GM12878 (cell line): ENCODE measurements at regions not wholly inside any gene's neighbourhood (a gene's known extent, or its start where the extent isn't known, plus 50 kb on each side); places are given as distances from the start of the nearest gene placed in this dataset.

Source experiments
- ATAC-seq: fragments of 200-7000 bp; cut with Tn5 transposase; 3 replicates; pipeline ENCODE4 v1.9.1; 2020; ENCODE audit warnings: mild to moderate bottlenecking, moderate library complexity
- BruUV-seq: library from RNA; stranded (reverse); fragments of 400-500 nt; replicated peaks from 2 replicates; lab custom pipeline; 2021; lab: Mats Ljungman, UMichigan
- CTCF ChIA-PET: fragments of 300-600 bp; sonication (Branson Sonifier 250); formaldehyde crosslinking; extraction: SDS; loops from one replicate; lab custom pipeline; 2021; ENCODE audit warnings: inconsistent platforms; lab: Yijun Ruan, JAX
- POLR2A ChIA-PET: fragments of 350-600 bp; formaldehyde crosslinking; extraction: SDS; loops from one replicate; lab custom pipeline; 2021; ENCODE audit warnings: inconsistent platforms; lab: Charles Lee
- RAD21 ChIA-PET: fragments of 300-600 bp; sonication (Branson Sonifier 250); formaldehyde crosslinking; loops from one replicate; lab custom pipeline; 2023; ENCODE audit warnings: antibody characterized with exemption; ENCODE audit not compliant: unreplicated experiment; lab: Charles Lee
- SMC1A ChIA-PET: fragments of 300-600 bp; sonication (Branson Sonifier 250); formaldehyde crosslinking; loops from one replicate; lab custom pipeline; 2023; ENCODE audit not compliant: unreplicated experiment, uncharacterized antibody; lab: Charles Lee
- DNase-seq: peaks from one replicate; pipeline ENCODE4 v3.0.0-alpha.2; 2011; ENCODE audit warnings: low read depth, low spot score
- FAIRE-seq: peaks from 3 replicates; lab custom pipeline; 2011; peaks lifted over from hg19 to GRCh38; lab: Jason Lieb, UNC
- H2AFZ ChIP-seq: 2 replicates; pipeline ENCODE4 v1.6.0; 2011; ENCODE audit warnings: low read depth, low read length, control low read depth; ENCODE audit not compliant: control insufficient read depth
- H3K27ac ChIP-seq: 2 replicates; pipeline ENCODE4 v1.5.1; 2011; ENCODE audit warnings: control low read depth; ENCODE audit not compliant: control insufficient read depth, insufficient read depth
- H3K27me3 ChIP-seq, 2 experiments: replicated peaks in 1 of 2; 2 replicates each; pipeline versions ENCODE4 v1.6.0 to v1.6.1; 2011; ENCODE audit warnings: low read length in 1 of 2; ENCODE audit not compliant: control insufficient read depth in 2 of 2, insufficient read depth in 2 of 2
- H3K36me3 ChIP-seq, 2 experiments: 2 replicates each; pipeline ENCODE4 v1.5.1; 2011; ENCODE audit warnings: low read length in 1 of 2; ENCODE audit not compliant: control insufficient read depth in 2 of 2, insufficient read depth in 2 of 2
- H3K4me1 ChIP-seq: 2 replicates; pipeline ENCODE4 v1.6.1; 2011; ENCODE audit warnings: mild to moderate bottlenecking, low read length, moderate library complexity, mixed read lengths; ENCODE audit not compliant: control insufficient read depth, insufficient read depth
- H3K4me2 ChIP-seq: 2 replicates; pipeline ENCODE4 v1.6.0; 2011; ENCODE audit warnings: control low read depth; ENCODE audit not compliant: control insufficient read depth, insufficient read depth
- H3K4me3 ChIP-seq: fragments of 200-600 bp; sonication (generic); 2 replicates; pipeline ENCODE4 v1.5.1; 2016
- H3K79me2 ChIP-seq: 2 replicates; pipeline ENCODE4 v1.6.0; 2011; ENCODE audit warnings: low read length; ENCODE audit not compliant: control insufficient read depth, insufficient read depth
- H3K9ac ChIP-seq: 2 replicates; pipeline ENCODE4 v1.8.0; 2011; ENCODE audit warnings: low read length, control low read depth, mixed read lengths; ENCODE audit not compliant: control insufficient read depth, insufficient read depth
- H3K9me3 ChIP-seq: replicated peaks from 3 replicates; pipeline ENCODE4 v1.5.1; 2011; ENCODE audit warnings: mild to moderate bottlenecking, low read length; ENCODE audit not compliant: control insufficient read depth, insufficient read depth
- H4K20me1 ChIP-seq: 2 replicates; pipeline ENCODE4 v1.6.0; 2011; ENCODE audit not compliant: control insufficient read depth, insufficient read depth
- CREB1 ChIP-seq: IDR thresholded peaks from 2 replicates; pipeline ENCODE4 v1.6.1; 2012; ENCODE audit warnings: low read depth, mild to moderate bottlenecking, inconsistent platforms
- CREM ChIP-seq: IDR thresholded peaks from 2 replicates; pipeline ENCODE4 v1.6.1; 2014; ENCODE audit warnings: antibody characterized with exemption, low read depth
- EED ChIP-seq: sonication (generic); IDR thresholded peaks from 2 replicates; pipeline ENCODE4 v1.6.1; 2016; ENCODE audit warnings: antibody characterized with exemption, low read depth
- FOS ChIP-seq: IDR thresholded peaks from 3 replicates; pipeline ENCODE4 v1.6.1; 2011; ENCODE audit warnings: borderline replicate concordance; ENCODE audit not compliant: insufficient read length; ENCODE audit errors: extremely low read depth
- NR2C2 ChIP-seq: IDR thresholded peaks from 2 replicates; pipeline ENCODE4 v1.6.1; 2011; ENCODE audit warnings: borderline replicate concordance, low read depth; ENCODE audit not compliant: control insufficient read depth, insufficient read length
- RBBP5 ChIP-seq: fragments of 200-600 bp; sonication (generic); conservative IDR thresholded peaks from 2 replicates; pipeline ENCODE4 v1.6.1; 2016
- SP1 ChIP-seq: IDR thresholded peaks from one replicate; pipeline ENCODE4 v1.6.1; 2011; ENCODE audit warnings: low read depth, low read length
- SREBF1 ChIP-seq: IDR thresholded peaks from 2 replicates; pipeline ENCODE4 v1.6.1; 2012; ENCODE audit warnings: mild to moderate bottlenecking, low read length
- SREBF2 ChIP-seq: IDR thresholded peaks from 2 replicates; pipeline ENCODE4 v1.6.1; 2012; ENCODE audit warnings: mild to moderate bottlenecking, low read length
- WGBS: methylation state at CpG from one replicate; pipeline ENCODE4 v1.1.6; 2016; ENCODE audit warnings: low lambda C conversion rate; ENCODE audit not compliant: insufficient replicate concordance, insufficient coverage; ENCODE audit errors: missing lambda C conversion rate; 5-methylcytosine and 5-hydroxymethylcytosine counted together
- in situ Hi-C: fragments of 300-500 bp; cut with MboI; formaldehyde crosslinking; loops from 9 replicates; pipeline ENCODE4 v1.14.3; 2018; ENCODE audit warnings: mixed read lengths
- intact Hi-C: fragments of 100-400 bp; cut with micrococcal nuclease; formaldehyde crosslinking; loops from one replicate; pipeline ENCODE4 v1.14.2; 2022; ENCODE audit not compliant: unreplicated experiment
- TF ChIP-seq, protein P1 (sequence below): fragments of 150-350 bp; IDR thresholded peaks from 2 replicates; pipeline ENCODE4 v1.6.1; 2016; ENCODE audit warnings: low read depth, low read length
- TF ChIP-seq, protein P2 (sequence below): fragments of 450-650 bp; IDR thresholded peaks from 2 replicates; pipeline ENCODE4 v1.6.1; 2017; ENCODE audit warnings: mild to moderate bottlenecking, moderate library complexity
- TF ChIP-seq, protein P3 (sequence below): fragments of 450-650 bp; IDR thresholded peaks from 2 replicates; pipeline ENCODE4 v1.6.1; 2014; ENCODE audit warnings: mild to moderate bottlenecking

DNA sequence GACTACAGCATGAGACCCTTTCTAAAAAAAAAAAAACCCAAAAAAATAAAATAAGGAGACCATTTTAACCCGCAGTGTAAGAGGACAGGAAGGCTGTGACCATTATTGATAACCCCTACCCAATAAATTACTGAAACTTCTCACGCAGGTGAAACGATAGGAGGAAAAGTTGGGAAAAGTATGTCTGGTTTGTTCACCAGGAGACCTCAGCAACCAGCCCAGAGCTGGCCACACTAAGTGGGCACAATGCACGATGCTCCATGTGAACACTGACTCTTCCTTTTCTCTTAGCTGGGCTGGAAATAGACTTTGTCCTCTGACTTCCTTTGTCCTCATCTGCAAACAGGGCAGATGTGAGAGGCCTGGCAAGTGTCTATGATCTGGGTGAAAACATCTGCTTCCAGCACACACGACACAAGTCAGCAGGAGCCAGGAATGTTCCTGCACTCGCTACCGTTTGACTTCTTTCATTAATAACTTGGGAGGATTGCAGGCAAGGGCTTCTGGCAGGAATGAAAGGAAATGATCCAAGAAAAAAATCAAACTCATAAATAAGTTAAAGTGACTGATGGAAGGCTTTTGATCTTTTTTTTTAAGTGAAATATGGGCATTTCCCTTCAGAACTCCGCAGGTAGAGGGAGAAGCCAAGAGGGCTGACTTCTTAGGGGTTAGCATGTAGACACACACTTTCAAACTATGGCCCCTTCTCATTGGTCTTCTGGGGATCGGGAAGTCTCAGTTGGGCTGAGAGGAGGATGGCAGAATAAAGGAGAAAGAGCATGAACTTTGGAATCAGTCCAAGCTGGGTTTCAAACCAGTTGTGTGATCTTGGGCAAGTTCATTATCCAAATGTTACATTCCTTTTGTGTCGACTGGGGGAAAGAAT is 137.4 kb upstream of the MYCN start:
- no peaks in the 10 kb centered on the region for H3K36me3 ChIP-seq
- H3K9ac ChIP-seq = no peak overlapping the region
- no peaks in the 10 kb centered on the region for H3K9me3 ChIP-seq
- 23% methylated on average over 10 of the region's 10 CpGs for WGBS
- H3K79me2 ChIP-seq = no peaks in the 10 kb centered on the region
- intact Hi-C loops (no loop called here), in situ Hi-C loops (no loop called here)
- H4K20me1 ChIP-seq = no peaks in the 10 kb centered on the region
- FAIRE-seq = no peak
- no peak overlapping the region for H3K4me3 ChIP-seq
- no peak overlapping the region for H3K27ac ChIP-seq
- H3K27me3 ChIP-seq = peaks cover 2 to 3% of the 10 kb centered on the region in 2 experiments; a peak in 2 of 4 replicates
- no peak overlapping the region for H2AFZ ChIP-seq
- no peak overlapping the region for H3K4me2 ChIP-seq
- CTCF ChIA-PET = no interaction called here
- H3K4me1 ChIP-seq = no peaks in the 10 kb centered on the region
- no peak for DNase-seq
- no TSS peak for BruUV-seq
- RAD21 ChIA-PET = no interaction called here
- SMC1A ChIA-PET = no interaction called here
- POLR2A ChIA-PET = no interaction called here
- no peak for ATAC-seq
- no peak for TF ChIP-seq NR2C2
- TF ChIP-seq, protein P1, sequence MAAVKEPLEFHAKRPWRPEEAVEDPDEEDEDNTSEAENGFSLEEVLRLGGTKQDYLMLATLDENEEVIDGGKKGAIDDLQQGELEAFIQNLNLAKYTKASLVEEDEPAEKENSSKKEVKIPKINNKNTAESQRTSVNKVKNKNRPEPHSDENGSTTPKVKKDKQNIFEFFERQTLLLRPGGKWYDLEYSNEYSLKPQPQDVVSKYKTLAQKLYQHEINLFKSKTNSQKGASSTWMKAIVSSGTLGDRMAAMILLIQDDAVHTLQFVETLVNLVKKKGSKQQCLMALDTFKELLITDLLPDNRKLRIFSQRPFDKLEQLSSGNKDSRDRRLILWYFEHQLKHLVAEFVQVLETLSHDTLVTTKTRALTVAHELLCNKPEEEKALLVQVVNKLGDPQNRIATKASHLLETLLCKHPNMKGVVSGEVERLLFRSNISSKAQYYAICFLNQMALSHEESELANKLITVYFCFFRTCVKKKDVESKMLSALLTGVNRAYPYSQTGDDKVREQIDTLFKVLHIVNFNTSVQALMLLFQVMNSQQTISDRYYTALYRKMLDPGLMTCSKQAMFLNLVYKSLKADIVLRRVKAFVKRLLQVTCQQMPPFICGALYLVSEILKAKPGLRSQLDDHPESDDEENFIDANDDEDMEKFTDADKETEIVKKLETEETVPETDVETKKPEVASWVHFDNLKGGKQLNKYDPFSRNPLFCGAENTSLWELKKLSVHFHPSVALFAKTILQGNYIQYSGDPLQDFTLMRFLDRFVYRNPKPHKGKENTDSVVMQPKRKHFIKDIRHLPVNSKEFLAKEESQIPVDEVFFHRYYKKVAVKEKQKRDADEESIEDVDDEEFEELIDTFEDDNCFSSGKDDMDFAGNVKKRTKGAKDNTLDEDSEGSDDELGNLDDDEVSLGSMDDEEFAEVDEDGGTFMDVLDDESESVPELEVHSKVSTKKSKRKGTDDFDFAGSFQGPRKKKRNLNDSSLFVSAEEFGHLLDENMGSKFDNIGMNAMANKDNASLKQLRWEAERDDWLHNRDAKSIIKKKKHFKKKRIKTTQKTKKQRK = no peak
- no peak for TF ChIP-seq CREM
- TF ChIP-seq CREB1 = no peak
- TF ChIP-seq RBBP5 = no peak
- TF ChIP-seq FOS = no peak
- TF ChIP-seq, protein P2, sequence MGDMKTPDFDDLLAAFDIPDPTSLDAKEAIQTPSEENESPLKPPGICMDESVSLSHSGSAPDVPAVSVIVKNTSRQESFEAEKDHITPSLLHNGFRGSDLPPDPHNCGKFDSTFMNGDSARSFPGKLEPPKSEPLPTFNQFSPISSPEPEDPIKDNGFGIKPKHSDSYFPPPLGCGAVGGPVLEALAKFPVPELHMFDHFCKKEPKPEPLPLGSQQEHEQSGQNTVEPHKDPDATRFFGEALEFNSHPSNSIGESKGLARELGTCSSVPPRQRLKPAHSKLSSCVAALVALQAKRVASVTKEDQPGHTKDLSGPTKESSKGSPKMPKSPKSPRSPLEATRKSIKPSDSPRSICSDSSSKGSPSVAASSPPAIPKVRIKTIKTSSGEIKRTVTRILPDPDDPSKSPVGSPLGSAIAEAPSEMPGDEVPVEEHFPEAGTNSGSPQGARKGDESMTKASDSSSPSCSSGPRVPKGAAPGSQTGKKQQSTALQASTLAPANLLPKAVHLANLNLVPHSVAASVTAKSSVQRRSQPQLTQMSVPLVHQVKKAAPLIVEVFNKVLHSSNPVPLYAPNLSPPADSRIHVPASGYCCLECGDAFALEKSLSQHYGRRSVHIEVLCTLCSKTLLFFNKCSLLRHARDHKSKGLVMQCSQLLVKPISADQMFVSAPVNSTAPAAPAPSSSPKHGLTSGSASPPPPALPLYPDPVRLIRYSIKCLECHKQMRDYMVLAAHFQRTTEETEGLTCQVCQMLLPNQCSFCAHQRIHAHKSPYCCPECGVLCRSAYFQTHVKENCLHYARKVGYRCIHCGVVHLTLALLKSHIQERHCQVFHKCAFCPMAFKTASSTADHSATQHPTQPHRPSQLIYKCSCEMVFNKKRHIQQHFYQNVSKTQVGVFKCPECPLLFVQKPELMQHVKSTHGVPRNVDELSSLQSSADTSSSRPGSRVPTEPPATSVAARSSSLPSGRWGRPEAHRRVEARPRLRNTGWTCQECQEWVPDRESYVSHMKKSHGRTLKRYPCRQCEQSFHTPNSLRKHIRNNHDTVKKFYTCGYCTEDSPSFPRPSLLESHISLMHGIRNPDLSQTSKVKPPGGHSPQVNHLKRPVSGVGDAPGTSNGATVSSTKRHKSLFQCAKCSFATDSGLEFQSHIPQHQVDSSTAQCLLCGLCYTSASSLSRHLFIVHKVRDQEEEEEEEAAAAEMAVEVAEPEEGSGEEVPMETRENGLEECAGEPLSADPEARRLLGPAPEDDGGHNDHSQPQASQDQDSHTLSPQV = no peak
- TF ChIP-seq SP1 = no peak
- no peak for TF ChIP-seq SREBF2
- TF ChIP-seq, protein P3, sequence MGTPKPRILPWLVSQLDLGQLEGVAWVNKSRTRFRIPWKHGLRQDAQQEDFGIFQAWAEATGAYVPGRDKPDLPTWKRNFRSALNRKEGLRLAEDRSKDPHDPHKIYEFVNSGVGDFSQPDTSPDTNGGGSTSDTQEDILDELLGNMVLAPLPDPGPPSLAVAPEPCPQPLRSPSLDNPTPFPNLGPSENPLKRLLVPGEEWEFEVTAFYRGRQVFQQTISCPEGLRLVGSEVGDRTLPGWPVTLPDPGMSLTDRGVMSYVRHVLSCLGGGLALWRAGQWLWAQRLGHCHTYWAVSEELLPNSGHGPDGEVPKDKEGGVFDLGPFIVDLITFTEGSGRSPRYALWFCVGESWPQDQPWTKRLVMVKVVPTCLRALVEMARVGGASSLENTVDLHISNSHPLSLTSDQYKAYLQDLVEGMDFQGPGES = no peak
- TF ChIP-seq EED = no peak
- TF ChIP-seq SREBF1 = no peak
